GM21367 (cell line): ENCODE measurements at regions not wholly inside any gene's neighbourhood (a gene's known extent, or its start where the extent isn't known, plus 50 kb on each side); places are given as distances from the start of the nearest gene placed in this dataset.
"Not testable (repeated sequence)": the region's sequence is repeated elsewhere in the genome, so short reads cannot be mapped to it uniquely, and the experiment has no call there.

Experiments used
- ATAC-seq: cut with Tn5 transposase; IDR thresholded peaks from one replicate; pipeline ENCODE4 v1.9.1; 2021; ENCODE audit not compliant: unreplicated experiment

- ATAC-seq, result peak; percentile 89
Measured at GRCh38 chr2:40680547-40680946, 228.7 kb upstream of the SLC8A1 start.

- ATAC-seq, result no peak
Measured at GRCh38 chr2:40690036-40690435, 238.1 kb upstream of the SLC8A1 start.

GRCh38 chr2:40690525-40690924 is 238.6 kb upstream of the SLC8A1 start:
- ATAC-seq, result no peak

GRCh38 chr2:40700231-40700954 is 248.5 kb upstream of the SLC8A1 start:
- ATAC-seq, result no peak

GRCh38 chr2:40712197-40712894 is 260.5 kb upstream of the SLC8A1 start:
- ATAC-seq, result not testable (repeated sequence)

GRCh38 chr2:40716879-40717278 is 265.0 kb upstream of the SLC8A1 start:
- ATAC-seq, result no peak

GRCh38 chr2:40719414-40719813 is 267.5 kb upstream of the SLC8A1 start:
- ATAC-seq, result no peak

GRCh38 chr2:40721595-40721994 is 269.7 kb upstream of the SLC8A1 start:
- no peak for ATAC-seq

- ATAC-seq, result no peak
Measured at GRCh38 chr2:40723194-40723593, 271.3 kb upstream of the SLC8A1 start.

- no peak for ATAC-seq
Measured at GRCh38 chr2:40725040-40725439, 273.1 kb upstream of the SLC8A1 start.

- no peak for ATAC-seq
Measured at GRCh38 chr2:40725950-40726349, 274.1 kb upstream of the SLC8A1 start.

- ATAC-seq, result no peak
Measured at GRCh38 chr2:40734797-40735196, 282.9 kb upstream of the SLC8A1 start.

GRCh38 chr2:40737180-40737579 is 285.3 kb upstream of the SLC8A1 start:
- ATAC-seq, result no peak

- no peak for ATAC-seq
Measured at GRCh38 chr2:40740419-40740818, 288.5 kb upstream of the SLC8A1 start.

- no peak for ATAC-seq
Measured at GRCh38 chr2:40741532-40741931, 289.6 kb upstream of the SLC8A1 start.

GRCh38 chr2:40746191-40746590 is 294.3 kb upstream of the SLC8A1 start:
- no peak for ATAC-seq

- no peak for ATAC-seq
Measured at GRCh38 chr2:40751981-40752380, 300.1 kb upstream of the SLC8A1 start.

- ATAC-seq, result no peak
Measured at GRCh38 chr2:40752796-40753195, 300.9 kb upstream of the SLC8A1 start.

GRCh38 chr2:40754912-40755311 is 303.0 kb upstream of the SLC8A1 start:
- ATAC-seq, result no peak

GRCh38 chr2:40758401-40759155 is 306.7 kb upstream of the SLC8A1 start:
- no peak for ATAC-seq

GRCh38 chr2:40760071-40760666 is 308.3 kb upstream of the SLC8A1 start:
- ATAC-seq, result peak; percentile 56
